GM21786 (cell line): ENCODE measurements at regions not wholly inside any gene's neighbourhood (a gene's known extent, or its start where the extent isn't known, plus 50 kb on each side); places are given as distances from the start of the nearest gene placed in this dataset.
"Not testable (repeated sequence)": the region's sequence is repeated elsewhere in the genome, so short reads cannot be mapped to it uniquely, and the experiment has no call there.

Experiments
- ATAC-seq: cut with Tn5 transposase; IDR thresholded peaks from one replicate; pipeline ENCODE4 v1.9.1; 2021; ENCODE audit not compliant: unreplicated experiment

GRCh38 chr17:77796176-77796860, 162.2 kb upstream of the TNRC6C start:
- ATAC-seq = no peak

- ATAC-seq = no peak
Measured at GRCh38 chr17:77798031-77798430, 160.5 kb upstream of the TNRC6C start.

DNA sequence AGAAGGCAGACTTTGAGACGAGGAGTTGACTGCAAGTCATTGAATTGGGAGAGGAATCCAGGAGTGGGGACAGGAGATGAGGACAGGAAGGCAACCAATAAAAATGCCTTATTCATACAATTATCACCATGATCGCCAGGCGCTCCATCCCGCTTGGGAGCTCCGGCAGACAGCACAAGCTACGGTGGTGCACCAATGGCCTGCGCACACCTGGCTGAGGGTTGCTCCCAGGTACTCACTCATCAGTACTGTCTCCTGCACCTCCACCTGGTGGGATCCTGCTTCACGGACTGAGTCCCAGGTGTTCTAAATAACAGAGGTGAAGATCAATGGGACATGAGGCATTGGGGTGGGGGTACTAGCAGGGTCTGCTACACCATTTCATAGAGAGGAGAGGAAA, 160.0 kb upstream of the TNRC6C start:
- no peak for ATAC-seq

- no peak for ATAC-seq
Measured at GRCh38 chr17:77800816-77801215, 157.7 kb upstream of the TNRC6C start.

DNA sequence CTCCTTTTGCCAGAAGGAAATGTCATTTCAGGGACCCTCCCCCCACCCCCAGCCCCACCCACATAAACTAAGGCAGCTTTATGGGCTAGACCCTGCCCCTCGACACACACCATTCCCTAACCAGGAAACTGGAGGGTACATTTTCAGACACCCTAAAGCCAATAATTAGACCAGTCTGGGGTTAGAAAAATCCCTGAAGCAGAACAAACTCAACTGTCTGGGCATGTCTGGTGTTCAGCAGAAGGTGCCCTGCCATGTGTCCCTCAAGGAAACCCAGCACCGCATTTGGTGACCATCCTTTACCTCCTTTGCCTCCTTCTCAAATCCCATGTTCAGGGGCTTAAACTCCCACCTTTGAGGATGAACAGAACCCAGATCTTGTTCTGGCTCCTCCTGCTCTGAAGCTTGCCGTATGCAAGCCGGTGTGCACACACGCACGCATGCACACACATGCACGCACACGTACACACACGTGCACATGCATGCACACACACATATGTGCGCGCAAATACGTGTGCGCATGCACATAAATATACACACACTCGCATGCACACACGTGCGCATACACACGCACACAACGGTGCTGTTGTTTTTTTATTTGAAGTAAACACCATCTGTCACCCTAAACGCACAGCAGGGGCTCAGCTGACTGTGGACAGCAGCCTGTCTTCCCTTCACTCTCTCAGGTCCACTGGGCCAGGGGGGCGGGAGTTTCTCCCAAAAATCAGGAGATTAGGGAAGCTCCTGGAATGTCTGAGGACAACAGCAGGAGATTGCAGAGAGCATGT, 156.8 kb upstream of the TNRC6C start:
- no peak for ATAC-seq

DNA sequence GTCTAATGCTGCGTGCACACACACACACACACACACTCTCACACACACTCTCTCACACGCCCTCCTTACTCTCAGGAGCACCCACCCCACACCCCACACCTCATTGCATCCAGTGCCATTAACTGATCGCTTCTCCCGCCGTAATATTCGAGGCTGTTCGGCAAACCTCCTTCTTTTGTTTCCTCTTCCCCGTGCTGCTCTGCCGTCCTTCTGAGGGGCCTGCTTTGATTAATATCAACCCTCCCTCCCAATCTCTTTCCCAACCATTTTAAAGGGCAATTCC, 156.2 kb upstream of the TNRC6C start:
- no peak for ATAC-seq

DNA sequence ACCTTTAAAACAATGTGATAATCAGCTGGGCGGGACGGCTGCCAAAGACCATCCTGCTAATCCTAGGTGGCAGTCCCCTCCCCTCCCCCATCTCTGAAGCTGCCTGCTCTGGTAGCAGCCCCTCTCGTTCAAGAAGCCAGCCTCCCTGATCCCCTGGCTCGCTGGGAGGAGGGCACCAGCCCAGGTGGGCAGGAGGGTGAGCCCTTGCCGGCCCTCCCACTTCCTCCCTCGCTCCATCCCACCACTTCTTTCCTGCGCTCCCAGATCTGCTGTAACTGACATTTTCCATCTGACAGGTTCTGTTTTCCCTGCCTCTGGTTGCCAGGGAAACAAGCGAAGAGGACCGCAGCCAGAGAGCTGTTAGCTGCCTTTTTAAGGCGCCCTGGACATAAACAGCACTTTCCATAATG, 155.7 kb upstream of the TNRC6C start:
- ATAC-seq = no peak

- ATAC-seq = no peak
Measured at GRCh38 chr17:77803726-77804125, 154.8 kb upstream of the TNRC6C start.

DNA sequence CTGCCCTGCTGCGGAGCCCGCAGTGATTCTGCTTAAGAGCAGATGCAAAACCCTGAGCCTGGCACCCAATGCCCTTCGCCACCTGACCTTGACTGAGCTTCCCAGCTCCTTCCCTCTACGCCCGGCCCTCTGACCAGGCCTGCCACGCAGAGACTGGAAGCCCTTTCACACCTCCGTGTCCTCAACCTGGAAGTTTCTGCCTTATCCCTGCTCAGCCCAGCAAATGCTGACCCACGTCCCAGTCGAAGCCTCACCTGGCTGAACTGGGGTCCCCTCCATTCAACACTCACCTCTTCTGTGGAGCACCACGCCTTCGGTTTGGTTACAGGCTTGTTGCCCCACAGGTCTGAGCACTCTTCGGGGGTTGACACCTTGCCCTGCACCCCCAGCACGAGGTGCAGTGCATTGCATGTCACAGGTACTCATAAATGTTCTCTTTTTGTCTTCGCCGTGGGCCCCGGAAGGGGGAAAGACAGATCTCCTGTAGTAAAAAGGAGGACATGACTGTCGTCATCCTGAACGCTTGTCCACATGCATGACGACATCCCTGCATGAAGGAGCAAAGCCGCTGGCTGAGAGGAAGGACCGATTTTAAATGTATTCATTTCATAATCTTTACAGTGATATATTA, 153.6 kb upstream of the TNRC6C start:
- no peak for ATAC-seq

DNA sequence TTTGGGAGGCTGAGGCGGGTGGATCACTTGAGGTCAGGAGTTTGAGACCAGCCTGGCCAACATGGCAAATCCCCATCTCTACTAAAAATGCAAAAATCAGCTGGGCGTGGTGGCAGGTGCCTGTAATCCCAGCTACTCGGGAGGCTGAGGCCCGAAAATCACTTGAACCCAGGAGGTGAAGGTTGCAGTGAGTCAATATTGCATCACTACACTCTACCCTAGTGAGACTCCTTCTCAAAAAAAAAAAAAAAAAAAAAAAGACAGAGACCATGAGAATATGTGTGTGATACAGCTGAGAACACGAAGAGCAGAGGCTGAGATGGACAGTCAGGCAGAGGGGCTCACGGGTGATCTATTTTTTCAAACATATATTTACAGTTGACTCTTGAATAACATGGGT, 152.5 kb upstream of the TNRC6C start:
- not testable (repeated sequence) for ATAC-seq

- ATAC-seq = no peak
Measured at GRCh38 chr17:77807051-77807745, 151.3 kb upstream of the TNRC6C start.

DNA sequence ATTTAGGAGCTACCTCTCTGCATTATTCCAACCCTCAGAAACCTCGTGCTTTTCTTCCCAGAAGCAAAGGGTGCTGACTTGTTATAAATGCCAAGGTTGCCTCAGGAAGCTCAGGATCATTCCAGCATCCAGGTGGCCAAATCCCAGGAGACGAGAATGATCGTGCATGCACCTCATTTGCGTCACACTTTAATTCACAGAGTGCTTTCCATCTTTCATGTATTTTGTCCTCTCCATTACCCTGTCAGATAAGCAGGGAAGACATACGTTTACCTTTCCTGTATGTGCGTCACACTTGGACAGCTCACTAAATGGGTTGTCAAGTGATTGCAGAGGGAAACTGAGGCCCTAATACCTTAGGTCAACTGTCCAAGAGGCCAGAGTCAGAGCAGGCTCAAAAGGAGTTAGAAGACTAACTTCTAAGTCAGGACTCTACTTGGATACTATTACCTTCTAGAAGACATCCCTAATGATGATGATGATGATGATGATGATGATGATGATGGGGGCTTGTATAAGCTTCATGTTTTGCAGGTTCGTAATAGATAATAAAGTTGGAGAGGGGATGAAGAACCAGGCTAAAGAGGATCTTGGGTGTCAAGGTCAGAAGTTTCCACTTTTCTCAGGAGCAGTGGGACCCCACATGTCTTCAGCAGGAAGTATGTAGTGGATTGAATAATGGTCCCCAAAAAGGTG, 150.6 kb upstream of the TNRC6C start:
- ATAC-seq = no peak

DNA sequence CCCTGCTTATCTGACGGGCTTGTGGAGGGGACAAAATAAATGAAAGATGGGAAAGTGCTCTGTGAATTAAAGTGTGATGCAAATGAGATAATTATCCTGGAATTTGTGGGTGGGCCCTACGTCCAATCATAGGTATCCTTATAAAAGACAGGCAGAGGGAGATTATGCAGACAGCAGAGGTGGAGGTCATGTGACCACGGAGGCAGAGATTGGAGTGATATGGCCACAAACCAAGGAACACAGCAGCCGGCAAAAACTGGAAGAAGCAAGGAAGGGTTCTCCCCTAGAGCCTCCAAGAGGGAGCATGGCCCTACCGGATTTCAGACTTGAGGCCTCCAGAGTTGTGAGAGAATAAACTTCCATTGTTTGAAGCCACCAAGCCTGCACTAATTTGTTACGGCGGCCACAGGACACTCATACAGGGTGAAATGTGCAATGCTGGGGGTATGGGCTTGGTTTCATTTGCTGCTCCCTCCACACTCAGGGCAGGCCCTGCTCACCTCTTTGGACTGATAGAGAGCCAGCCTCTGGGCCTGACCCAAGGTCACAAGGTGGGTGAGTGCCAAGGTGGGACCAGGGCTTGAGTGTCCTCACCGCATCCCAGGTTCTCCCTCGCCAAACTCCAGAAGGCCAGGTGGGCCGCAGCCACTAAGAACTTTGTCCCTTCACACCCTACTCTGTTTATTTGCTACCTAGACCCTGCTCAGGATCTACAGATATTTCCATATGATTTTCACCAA, 149.6 kb upstream of the TNRC6C start:
- ATAC-seq = no peak

DNA sequence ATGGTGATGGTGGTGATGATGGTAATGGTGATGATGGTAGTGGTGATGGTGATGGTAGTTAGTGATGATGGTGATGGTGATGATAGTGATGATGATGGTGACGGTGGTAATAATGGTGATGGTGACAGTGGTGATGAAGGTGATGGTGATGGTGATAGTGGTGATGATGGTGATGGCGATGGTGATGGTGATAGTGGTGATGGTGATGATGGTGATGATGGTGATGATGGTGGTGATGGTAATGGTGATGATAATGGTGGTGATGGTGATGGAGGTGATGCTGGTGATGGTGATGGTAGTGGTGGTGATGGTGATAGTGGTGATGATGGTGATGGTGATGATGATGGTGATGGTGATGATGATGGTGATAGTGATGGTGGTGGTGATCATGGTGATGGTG, 148.7 kb upstream of the TNRC6C start:
- ATAC-seq = no peak

- no peak for ATAC-seq
Measured at GRCh38 chr17:77810536-77810935, 148.0 kb upstream of the TNRC6C start.

GRCh38 chr17:77811521-77811920, 147.0 kb upstream of the TNRC6C start:
- no peak for ATAC-seq

GRCh38 chr17:77814091-77814772, 144.3 kb upstream of the TNRC6C start:
- ATAC-seq = no peak

- ATAC-seq = no peak
Measured at GRCh38 chr17:77815127-77815905, 143.2 kb upstream of the TNRC6C start.

DNA sequence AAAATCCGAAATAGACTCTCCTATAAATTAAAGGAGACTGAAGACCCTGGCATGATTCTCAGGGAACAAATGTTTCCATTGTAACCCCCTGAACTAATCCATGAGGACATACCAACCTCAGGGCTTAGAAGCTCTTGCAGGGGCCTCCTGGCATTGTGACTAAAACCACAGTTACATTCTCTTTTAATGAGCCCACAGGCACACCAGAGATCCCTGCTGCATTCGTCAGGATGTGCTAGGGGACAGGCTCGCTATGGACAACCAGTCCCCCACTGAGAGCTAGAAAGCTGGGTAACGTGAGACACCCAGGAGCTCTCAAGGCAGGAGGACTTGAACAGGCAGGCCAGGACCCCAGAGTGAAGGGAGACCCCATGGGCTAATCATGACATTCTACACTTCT, 140.6 kb upstream of the TNRC6C start:
- ATAC-seq = no peak
